ENCODE measurements at regions not wholly inside any gene's neighbourhood (a gene's known extent, or its start where the extent isn't known, plus 50 kb on each side); places are given as distances from the start of the nearest gene placed in this dataset.

- Mint-ChIP-seq H3K36me3 (ENCODE audit: unreplicated experiment) (no peaks in the 10 kb centered on the region), H3K27ac (ENCODE audit: unreplicated experiment) (no peak overlapping the region), H3K4me1 (ENCODE audit: unreplicated experiment) (no peaks in the 10 kb centered on the region), H3K9me3 (ENCODE audit: unreplicated experiment) (no peaks in the 10 kb centered on the region), H3K27me3 (ENCODE audit: unreplicated experiment) (peaks cover 21% of the 10 kb centered on the region), H3K4me3 (ENCODE audit: unreplicated experiment) (no peak overlapping the region)
- DNase-seq (ENCODE audit: extremely low spot score, unreplicated experiment): no peak
- TF ChIP-seq, protein P1, sequence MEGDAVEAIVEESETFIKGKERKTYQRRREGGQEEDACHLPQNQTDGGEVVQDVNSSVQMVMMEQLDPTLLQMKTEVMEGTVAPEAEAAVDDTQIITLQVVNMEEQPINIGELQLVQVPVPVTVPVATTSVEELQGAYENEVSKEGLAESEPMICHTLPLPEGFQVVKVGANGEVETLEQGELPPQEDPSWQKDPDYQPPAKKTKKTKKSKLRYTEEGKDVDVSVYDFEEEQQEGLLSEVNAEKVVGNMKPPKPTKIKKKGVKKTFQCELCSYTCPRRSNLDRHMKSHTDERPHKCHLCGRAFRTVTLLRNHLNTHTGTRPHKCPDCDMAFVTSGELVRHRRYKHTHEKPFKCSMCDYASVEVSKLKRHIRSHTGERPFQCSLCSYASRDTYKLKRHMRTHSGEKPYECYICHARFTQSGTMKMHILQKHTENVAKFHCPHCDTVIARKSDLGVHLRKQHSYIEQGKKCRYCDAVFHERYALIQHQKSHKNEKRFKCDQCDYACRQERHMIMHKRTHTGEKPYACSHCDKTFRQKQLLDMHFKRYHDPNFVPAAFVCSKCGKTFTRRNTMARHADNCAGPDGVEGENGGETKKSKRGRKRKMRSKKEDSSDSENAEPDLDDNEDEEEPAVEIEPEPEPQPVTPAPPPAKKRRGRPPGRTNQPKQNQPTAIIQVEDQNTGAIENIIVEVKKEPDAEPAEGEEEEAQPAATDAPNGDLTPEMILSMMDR (IDR thresholded peaks at IDR 0.05): no peak
Measured at GRCh38 chr22:44407171-44407986, 90.7 kb downstream of the RTL6 start.

DNA sequence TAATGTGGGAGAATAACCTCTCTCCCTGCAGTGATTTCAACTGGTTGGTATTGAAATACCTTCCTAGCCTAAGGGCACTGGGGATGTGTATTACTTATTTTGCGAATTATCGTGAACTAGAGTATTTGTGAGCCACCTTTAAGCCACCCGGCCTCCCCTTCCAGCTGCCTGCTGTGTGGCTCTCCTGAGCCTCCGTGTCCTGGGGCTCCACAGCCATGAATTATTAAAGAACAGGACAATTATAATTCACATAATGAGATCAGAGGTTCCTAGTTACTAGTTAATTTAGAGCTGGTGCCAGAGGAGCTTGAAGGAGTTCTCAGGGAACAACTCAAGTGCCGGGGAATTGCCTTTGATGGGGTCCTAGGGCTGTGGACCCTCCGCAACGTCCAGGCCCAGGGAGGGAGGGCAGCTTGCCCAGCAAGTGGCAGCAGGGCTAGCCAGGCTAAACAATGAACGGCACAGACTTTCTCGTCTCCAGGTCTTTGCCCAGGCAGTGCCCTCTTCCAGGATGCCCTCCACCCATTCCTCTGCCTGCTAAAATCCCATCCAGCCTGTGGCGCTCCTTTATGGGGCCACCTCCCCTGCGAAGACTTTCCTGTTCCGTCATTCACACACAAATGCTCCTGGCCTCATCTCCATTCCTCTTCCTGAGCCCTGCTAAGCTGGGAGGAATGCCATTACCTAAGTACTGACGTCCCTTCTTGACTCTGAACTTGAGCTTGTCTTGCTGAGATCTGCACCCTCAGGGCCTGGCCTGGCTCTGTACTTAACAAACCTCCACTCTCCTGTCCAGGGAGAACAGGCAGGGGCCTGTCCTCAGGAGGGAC lies 91.5 kb downstream of the RTL6 start:
- Mint-ChIP-seq H3K27ac (ENCODE audit: unreplicated experiment) (no peak overlapping the region), H3K27me3 (ENCODE audit: unreplicated experiment) (peaks cover 22% of the 10 kb centered on the region)
- no peak for DNase-seq (ENCODE audit: extremely low spot score, unreplicated experiment)

GRCh38 chr22:44405661-44406060 lies 92.4 kb downstream of the RTL6 start:
- H3K36me3 Mint-ChIP-seq (ENCODE audit: unreplicated experiment): no peaks in the 10 kb centered on the region
- H3K9me3 Mint-ChIP-seq (ENCODE audit: unreplicated experiment): no peaks in the 10 kb centered on the region
- H3K27me3 Mint-ChIP-seq (ENCODE audit: unreplicated experiment): peaks cover 27% of the 10 kb centered on the region
- no peak for DNase-seq (ENCODE audit: extremely low spot score, unreplicated experiment)
- TF ChIP-seq, protein P1 (IDR thresholded peaks at IDR 0.05): no peak
- H3K4me3 Mint-ChIP-seq (ENCODE audit: unreplicated experiment): no peak overlapping the region
- peaks cover 4% of the 10 kb centered on the region for H3K4me1 Mint-ChIP-seq (ENCODE audit: unreplicated experiment)
- no peak overlapping the region for H3K27ac Mint-ChIP-seq (ENCODE audit: unreplicated experiment)

More for the DNA sequence above, 91.5 kb downstream of the RTL6 start:
- Mint-ChIP-seq H3K9me3 (ENCODE audit: unreplicated experiment) (no peaks in the 10 kb centered on the region), H3K36me3 (ENCODE audit: unreplicated experiment) (no peaks in the 10 kb centered on the region), H3K4me3 (ENCODE audit: unreplicated experiment) (no peak overlapping the region), H3K4me1 (ENCODE audit: unreplicated experiment) (peaks cover under 1% of the 10 kb centered on the region)
- TF ChIP-seq, protein P1 (IDR thresholded peaks at IDR 0.05): no peak

- Mint-ChIP-seq H3K4me3 (ENCODE audit: unreplicated experiment) (no peak overlapping the region), H3K9me3 (ENCODE audit: unreplicated experiment) (no peaks in the 10 kb centered on the region), H3K27me3 (ENCODE audit: unreplicated experiment) (peaks cover 24% of the 10 kb centered on the region), H3K4me1 (ENCODE audit: unreplicated experiment) (peaks cover 9% of the 10 kb centered on the region), H3K27ac (ENCODE audit: unreplicated experiment) (no peak overlapping the region), H3K36me3 (ENCODE audit: unreplicated experiment) (no peaks in the 10 kb centered on the region)
- TF ChIP-seq, protein P1 (IDR thresholded peaks at IDR 0.05): no peak
- no peak for DNase-seq (ENCODE audit: extremely low spot score, unreplicated experiment)
Measured at GRCh38 chr22:44404341-44405020, 91.7 kb upstream of the SHISAL1 start.
